ENCODE measurements at regions not wholly inside any gene's neighbourhood (a gene's known extent, or its start where the extent isn't known, plus 50 kb on each side); places are given as distances from the start of the nearest gene placed in this dataset.
A peak's percentile ranks its signal among the peaks of the same experiment; 100 is the strongest.

- no peak for TF ChIP-seq CTCF (conservative IDR thresholded peaks at IDR 0.05; ENCODE audit: low read depth, low read length)
- no peak for DNase-seq (ENCODE audit: low read depth)
- no peak overlapping the region for H3K4me3 ChIP-seq (ENCODE audit: low read depth, low read length)
Observed at GRCh38 chr3:194197981-194198695, 62.2 kb downstream of the HES1 start.

GRCh38 chr3:194198938-194199337 is 63.0 kb downstream of the HES1 start:
- DNase-seq (ENCODE audit: low read depth) = no peak
- no peak for TF ChIP-seq CTCF (conservative IDR thresholded peaks at IDR 0.05; ENCODE audit: low read depth, low read length)
- no peak overlapping the region for H3K4me3 ChIP-seq (ENCODE audit: low read depth, low read length)

DNA sequence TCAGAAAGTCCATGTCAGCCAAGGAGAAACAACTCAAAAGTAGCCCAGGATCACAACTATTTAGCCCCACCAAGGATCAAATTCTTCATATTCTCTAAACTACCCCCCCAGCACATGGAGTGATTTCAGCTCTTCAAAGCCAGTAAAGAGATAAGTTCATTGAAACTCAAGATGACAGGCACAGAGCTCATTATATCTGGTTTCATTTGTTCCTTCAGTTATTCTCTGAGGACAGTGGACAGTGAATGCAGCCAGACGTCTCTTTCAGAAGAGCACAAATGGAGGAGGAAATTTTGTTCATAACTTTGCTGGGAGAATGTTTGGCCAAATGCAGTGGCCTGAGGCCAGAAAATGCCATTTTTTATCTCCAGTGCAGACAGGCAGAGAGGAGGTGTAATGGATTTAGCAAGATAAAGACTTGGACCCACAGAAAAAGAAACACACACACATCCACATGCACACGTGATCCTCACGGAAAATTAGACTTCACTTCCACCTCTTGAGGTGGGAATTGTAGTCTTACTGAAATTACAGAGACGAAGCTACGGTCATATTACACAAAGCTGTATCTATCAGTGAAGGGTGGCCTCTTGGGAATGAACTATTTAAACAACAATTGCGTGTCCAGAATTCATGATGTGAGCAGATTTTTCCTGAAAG is 64.6 kb downstream of the HES1 start:
- TF ChIP-seq CTCF (conservative IDR thresholded peaks at IDR 0.05; ENCODE audit: low read depth, low read length) = no peak
- DNase-seq (ENCODE audit: low read depth) = no peak

DNA sequence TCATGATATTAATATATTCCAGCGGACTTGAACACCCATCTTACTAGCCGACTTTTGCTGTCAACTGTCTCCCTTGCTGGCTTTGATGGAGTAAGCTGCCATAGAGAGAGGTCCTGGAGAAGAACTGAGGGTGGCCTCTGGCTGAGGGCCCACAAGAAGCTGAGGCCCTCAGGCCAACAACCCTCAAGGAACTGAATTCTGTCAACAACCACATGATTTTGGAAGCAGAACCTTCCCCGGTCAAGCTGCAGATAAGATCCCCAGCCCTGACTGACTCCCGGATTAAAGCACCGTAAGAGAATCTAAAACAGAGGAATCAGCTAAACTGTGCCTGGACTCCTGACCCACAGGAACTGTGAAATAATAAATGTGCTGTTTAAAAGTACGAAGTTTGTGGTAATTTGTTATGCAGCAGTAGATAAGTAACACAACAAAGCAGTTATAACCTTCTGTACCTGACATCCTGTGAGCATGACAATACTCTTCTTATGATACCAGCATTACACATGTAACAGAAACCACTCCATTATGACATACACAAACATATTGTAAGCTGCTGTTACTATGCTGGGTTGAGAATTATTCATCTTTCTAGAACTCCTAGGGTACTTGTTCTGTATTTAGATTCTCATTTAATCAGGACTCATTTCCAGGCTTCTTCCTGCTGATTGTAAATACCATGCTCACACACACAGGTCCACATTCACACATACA is 66.2 kb downstream of the HES1 start:
- DNase-seq (ENCODE audit: low read depth) = no peak
- no peak for TF ChIP-seq CTCF (conservative IDR thresholded peaks at IDR 0.05; ENCODE audit: low read depth, low read length)
- H3K4me3 ChIP-seq (ENCODE audit: low read depth, low read length) = no peak overlapping the region

More for the DNA sequence above, 64.6 kb downstream of the HES1 start:
- no peak overlapping the region for H3K4me3 ChIP-seq (ENCODE audit: low read depth, low read length)

DNA sequence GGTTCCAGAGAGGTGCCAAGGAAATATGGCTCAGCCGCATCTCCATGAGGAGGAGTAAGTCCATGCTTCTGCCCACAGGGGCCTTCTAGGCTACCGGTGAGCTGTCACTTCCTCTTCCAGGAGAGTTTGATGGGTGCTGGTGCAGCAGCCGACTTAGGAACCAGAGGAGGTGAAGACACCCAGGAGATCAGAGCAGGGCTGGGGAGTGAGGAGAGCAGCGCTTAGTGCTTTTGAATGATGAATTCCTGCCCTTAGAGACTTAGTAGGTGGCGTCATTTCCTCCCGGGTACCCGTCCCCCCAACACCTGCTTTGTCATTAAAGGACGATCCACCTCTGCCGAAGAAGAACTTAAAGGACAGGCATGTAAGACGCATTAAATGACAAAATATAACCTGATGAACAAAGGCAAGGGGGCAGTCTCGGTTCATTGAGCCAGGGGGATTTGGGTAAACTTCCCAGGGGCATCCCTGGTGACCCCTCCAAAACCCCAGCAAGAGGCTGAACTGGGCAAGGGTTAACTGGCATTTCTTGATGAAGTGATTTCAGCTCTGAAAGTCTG is 67.6 kb downstream of the HES1 start:
- DNase-seq (ENCODE audit: low read depth) = no peak
- no peak overlapping the region for H3K4me3 ChIP-seq (ENCODE audit: low read depth, low read length)
- no peak for TF ChIP-seq CTCF (conservative IDR thresholded peaks at IDR 0.05; ENCODE audit: low read depth, low read length)

DNA sequence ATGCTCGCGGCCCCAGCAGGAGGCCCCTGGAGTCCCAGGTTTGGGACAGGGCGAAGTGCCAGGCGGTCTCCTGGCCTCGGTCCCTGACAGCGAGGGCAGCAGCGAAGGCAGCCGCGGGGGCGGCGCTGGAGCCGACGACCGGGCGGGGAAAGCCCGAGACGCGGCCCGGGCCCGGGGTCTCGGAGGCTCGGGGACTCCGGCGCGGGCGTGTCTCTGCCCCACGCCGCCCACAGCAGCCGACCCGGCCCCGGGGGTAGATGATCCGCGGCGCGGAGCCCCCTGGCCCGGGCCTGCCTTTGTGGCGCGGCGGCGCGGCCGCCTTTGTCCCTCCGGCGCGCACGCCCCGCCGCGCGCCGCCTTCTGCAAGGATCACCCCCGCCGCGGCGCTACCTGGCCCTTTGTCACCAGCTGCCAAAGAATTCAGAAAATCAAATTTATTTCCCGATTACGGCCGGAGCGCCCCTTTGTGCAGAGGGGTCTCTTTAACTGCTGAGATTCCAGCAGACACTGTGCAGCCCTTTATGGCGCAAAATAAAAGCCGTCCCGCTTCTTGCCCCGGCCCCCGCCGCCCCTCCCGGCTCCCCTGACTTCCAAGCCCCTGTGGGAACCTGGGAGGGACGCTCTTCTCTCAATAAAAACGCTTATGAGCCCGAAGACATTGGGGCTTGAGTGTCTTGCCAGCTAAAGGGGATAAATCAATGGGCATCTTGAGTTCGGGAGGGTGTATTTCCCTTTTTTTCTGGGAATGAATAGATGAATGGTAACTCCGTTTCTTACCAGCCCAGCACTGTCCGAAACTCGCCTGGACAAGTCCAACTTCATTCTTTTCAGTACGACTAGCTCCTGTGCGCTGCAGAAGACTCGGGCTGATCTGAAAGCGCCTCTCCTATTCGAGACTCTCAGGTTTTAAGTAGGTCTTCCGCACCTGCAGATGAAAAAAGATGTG is 68.4 kb downstream of the HES1 start:
- peak overlapping the region; percentile 12 for H3K4me3 ChIP-seq (ENCODE audit: low read depth, low read length)
- TF ChIP-seq CTCF (conservative IDR thresholded peaks at IDR 0.05; ENCODE audit: low read depth, low read length) = no peak
- DNase-seq (ENCODE audit: low read depth) = no peak
